Nephron (organoid): ENCODE measurements at regions not wholly inside any gene's neighbourhood (a gene's known extent, or its start where the extent isn't known, plus 50 kb on each side); places are given as distances from the start of the nearest gene placed in this dataset.
A peak's percentile ranks its signal among the peaks of the same experiment; 100 is the strongest.

Source experiments
- H3K27ac Mint-ChIP-seq, 3 experiments: 2 replicates each; pipeline ENCODE4 v1.8.0; 2020; ENCODE audit warnings: mixed read lengths in 3 of 3, mild to moderate bottlenecking in 2 of 3, moderate library complexity in 1 of 3
- H3K27me3 Mint-ChIP-seq: 2 replicates; pipeline ENCODE4 v1.8.0; 2021; ENCODE audit warnings: low read depth, mild to moderate bottlenecking, moderate library complexity, mixed read lengths
- H3K36me3 Mint-ChIP-seq: 2 replicates; pipeline ENCODE4 v1.8.0; 2020; ENCODE audit warnings: low read depth, mixed read lengths
- H3K4me1 Mint-ChIP-seq: 2 replicates; pipeline ENCODE4 v1.8.0; 2020; ENCODE audit warnings: mixed read lengths
- H3K4me3 Mint-ChIP-seq, 3 experiments: 2 replicates each; pipeline ENCODE4 v1.8.0; 2020; ENCODE audit warnings: mild to moderate bottlenecking in 3 of 3, mixed read lengths in 3 of 3, moderate library complexity in 2 of 3
- H3K9me3 Mint-ChIP-seq: 2 replicates; pipeline ENCODE4 v1.8.0; 2020; ENCODE audit warnings: mixed read lengths
- TF ChIP-seq, protein P1 (sequence below), 3 experiments: fragments of 200-600 bp; sonication (generic); IDR thresholded peaks; one replicate each; pipeline ENCODE4 v1.5.0; 2021; ENCODE audit warnings: antibody characterized with exemption in 3 of 3; ENCODE audit not compliant: unreplicated experiment in 3 of 3

DNA sequence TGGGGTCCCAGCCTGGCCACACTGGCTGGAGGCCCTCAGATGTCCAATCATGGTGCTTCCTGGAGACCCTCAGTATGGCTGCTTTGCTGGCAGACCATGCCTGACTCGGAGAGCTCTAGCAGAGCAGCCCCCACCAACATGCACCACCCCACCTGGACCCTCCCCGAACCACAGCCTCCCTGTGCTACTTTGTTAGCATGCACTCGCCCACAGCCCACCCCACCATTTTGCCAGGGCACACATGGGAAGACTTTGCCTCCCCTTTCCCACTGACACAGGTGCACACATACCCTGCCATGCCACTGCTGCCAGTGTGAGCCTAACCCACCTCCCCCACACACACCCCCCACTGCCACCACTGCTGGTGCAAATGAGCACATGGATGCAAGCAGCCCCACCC lies 497.5 kb upstream of the PBX1 start:
- Mint-ChIP-seq H3K27ac (no peak overlapping the region), H3K4me1 (peaks cover 10% of the 10 kb centered on the region), H3K27me3 (no peaks in the 10 kb centered on the region), H3K9me3 (no peaks in the 10 kb centered on the region), H3K4me3 (no peak overlapping the region), H3K36me3 (no peaks in the 10 kb centered on the region)
- TF ChIP-seq, protein P1, sequence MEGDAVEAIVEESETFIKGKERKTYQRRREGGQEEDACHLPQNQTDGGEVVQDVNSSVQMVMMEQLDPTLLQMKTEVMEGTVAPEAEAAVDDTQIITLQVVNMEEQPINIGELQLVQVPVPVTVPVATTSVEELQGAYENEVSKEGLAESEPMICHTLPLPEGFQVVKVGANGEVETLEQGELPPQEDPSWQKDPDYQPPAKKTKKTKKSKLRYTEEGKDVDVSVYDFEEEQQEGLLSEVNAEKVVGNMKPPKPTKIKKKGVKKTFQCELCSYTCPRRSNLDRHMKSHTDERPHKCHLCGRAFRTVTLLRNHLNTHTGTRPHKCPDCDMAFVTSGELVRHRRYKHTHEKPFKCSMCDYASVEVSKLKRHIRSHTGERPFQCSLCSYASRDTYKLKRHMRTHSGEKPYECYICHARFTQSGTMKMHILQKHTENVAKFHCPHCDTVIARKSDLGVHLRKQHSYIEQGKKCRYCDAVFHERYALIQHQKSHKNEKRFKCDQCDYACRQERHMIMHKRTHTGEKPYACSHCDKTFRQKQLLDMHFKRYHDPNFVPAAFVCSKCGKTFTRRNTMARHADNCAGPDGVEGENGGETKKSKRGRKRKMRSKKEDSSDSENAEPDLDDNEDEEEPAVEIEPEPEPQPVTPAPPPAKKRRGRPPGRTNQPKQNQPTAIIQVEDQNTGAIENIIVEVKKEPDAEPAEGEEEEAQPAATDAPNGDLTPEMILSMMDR (IDR thresholded peaks at IDR 0.05; ENCODE audit: unreplicated experiment in 3 of 3), result no peak

DNA sequence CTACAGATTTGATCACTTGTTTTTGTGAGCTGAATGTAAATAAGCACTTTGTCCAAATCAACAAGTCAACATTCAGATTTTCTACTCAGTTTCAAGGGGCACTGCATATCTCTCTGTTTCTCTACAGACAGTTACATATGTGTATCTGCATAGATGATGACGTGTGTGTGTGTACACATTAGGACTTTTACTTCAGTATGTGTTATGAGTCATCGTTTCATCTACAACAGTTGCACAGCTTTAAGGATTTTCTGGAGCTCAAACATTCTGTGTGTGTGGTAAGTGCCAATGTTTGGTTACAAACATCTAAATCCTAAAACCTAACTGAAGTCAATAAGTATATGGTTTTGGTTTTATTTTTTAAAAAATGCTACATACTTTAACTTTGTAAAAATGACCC lies 494.5 kb upstream of the PBX1 start:
- peaks cover 5% of the 10 kb centered on the region for H3K36me3 Mint-ChIP-seq
- H3K27ac Mint-ChIP-seq, result no peak overlapping the region
- H3K9me3 Mint-ChIP-seq, result peaks cover 10% of the 10 kb centered on the region
- H3K4me3 Mint-ChIP-seq, result no peak overlapping the region
- peaks cover 10% of the 10 kb centered on the region for H3K4me1 Mint-ChIP-seq
- no peaks in the 10 kb centered on the region for H3K27me3 Mint-ChIP-seq
- TF ChIP-seq, protein P1 (IDR thresholded peaks at IDR 0.05; ENCODE audit: unreplicated experiment in 3 of 3), result no peak

DNA sequence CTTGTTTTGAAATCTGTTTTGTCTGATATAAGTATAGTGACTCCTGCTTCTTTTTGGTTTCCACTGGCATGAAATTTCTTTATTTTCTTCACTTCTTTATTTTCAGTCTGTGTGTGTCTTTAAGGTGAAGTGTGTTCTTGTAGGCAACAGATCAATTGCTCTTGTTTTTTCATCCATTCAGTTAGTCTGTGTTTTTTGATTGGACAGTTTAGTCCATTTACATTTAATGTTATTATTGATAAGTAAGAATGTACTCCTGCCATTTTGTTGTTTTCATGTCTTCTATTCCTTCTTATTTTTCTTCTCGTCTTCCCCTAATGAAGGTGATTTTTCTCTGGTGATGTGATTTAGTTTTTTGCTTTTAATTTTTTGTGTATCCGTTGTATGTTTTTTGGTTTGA lies 487.7 kb upstream of the PBX1 start:
- H3K36me3 Mint-ChIP-seq, result peaks cover 30% of the 10 kb centered on the region
- no peak overlapping the region for H3K4me3 Mint-ChIP-seq
- peaks cover 50% of the 10 kb centered on the region for H3K9me3 Mint-ChIP-seq
- no peaks in the 10 kb centered on the region for H3K4me1 Mint-ChIP-seq
- TF ChIP-seq, protein P1 (IDR thresholded peaks at IDR 0.05; ENCODE audit: unreplicated experiment in 3 of 3), result no peak
- H3K27ac Mint-ChIP-seq, result no peak overlapping the region
- no peaks in the 10 kb centered on the region for H3K27me3 Mint-ChIP-seq

DNA sequence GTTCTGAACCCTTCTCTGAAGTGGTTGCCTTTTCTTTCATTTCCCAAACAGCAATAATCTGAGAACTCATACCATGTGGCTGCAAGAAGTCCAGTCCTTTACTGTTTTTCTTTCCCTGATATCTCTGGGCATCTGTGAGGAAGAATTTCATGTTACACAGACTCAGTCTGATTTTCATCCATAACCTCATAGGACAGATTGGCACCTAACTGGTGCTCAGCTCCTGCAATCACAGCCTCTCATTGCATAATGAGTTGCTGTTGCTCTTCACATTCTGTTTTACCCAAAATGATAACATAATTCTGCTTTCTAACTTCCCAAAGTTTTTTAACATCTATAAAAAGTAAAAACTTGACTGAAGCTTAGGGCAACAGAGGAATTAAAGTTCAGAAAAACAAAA lies 472.2 kb upstream of the PBX1 start:
- H3K4me1 Mint-ChIP-seq, result no peaks in the 10 kb centered on the region
- no peaks in the 10 kb centered on the region for H3K27me3 Mint-ChIP-seq
- H3K36me3 Mint-ChIP-seq, result no peaks in the 10 kb centered on the region
- no peak overlapping the region for H3K4me3 Mint-ChIP-seq
- TF ChIP-seq, protein P1 (IDR thresholded peaks at IDR 0.05; ENCODE audit: unreplicated experiment in 3 of 3), result no peak
- no peak overlapping the region for H3K27ac Mint-ChIP-seq
- peaks cover 4% of the 10 kb centered on the region for H3K9me3 Mint-ChIP-seq

DNA sequence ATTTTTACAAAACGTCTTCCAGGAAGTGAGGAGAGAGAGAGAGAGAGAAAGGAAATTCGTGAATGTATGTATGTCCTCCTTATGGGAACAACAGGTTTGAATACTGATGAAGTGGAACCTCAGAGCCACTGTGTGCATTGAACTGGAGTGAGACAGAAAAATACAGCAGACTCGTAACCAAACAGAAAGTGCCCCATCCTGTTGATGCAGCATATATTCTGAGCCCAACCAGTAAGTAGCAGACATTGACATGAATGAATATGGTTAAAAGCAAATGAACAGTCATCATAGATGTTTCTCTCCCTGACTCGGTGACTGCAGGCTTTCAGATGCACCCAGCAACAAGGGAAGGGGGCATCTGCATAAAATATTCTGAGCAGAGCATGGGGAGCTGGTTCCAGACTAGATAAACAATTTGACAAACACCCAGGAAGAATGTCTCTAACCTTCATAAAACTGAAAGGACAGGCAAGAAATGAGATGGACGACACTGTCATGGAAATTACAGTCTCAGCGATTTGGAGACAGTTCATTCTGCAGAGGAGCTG lies 471.0 kb upstream of the PBX1 start:
- no peaks in the 10 kb centered on the region for H3K27me3 Mint-ChIP-seq
- H3K4me1 Mint-ChIP-seq, result no peaks in the 10 kb centered on the region
- H3K36me3 Mint-ChIP-seq, result no peaks in the 10 kb centered on the region
- H3K4me3 Mint-ChIP-seq, result peak overlapping the region in 1 of 3 experiments; percentile 28
- no peak overlapping the region for H3K27ac Mint-ChIP-seq
- TF ChIP-seq, protein P1 (IDR thresholded peaks at IDR 0.05; ENCODE audit: unreplicated experiment in 3 of 3), result no peak
- peaks cover 8% of the 10 kb centered on the region for H3K9me3 Mint-ChIP-seq

DNA sequence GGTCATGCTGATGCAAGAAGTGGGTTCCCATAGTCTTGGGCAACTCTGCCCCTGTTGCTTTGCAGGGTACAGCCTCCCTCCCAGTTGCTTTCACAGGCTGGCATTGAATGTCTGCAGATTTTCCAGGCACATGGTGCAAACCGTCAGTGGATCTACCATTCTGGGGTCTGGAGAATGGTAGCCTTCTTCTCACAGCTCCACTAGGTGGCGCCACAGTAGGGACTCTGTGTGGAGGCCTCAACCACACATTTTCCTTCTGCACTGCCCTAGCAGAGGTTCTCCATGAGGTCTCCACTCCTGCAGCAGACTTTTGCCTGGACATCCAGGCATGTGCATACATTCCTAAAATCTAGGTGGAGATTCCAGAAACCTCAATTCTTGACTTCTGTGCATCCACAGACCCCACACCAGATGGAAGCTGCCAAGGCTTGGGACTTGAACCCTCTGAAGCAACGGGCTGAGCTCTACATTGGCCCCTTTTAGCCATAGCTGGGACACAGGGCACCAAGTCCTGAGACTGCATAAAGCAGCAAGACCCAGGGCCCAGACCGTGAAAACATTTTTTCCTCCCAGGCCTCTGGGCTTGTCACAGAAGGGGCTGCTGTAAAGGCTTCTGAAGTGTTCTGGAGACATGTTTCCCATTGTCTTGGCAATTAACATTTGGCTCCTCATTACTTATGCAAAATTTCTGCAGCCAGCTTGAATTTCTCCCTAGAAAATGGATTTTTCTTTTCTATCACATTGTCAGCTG lies 466.2 kb upstream of the PBX1 start:
- H3K9me3 Mint-ChIP-seq, result peaks cover 23% of the 10 kb centered on the region
- no peaks in the 10 kb centered on the region for H3K4me1 Mint-ChIP-seq
- peaks cover 4% of the 10 kb centered on the region for H3K36me3 Mint-ChIP-seq
- TF ChIP-seq, protein P1 (IDR thresholded peaks at IDR 0.05; ENCODE audit: unreplicated experiment in 3 of 3), result no peak
- H3K4me3 Mint-ChIP-seq, result no peak overlapping the region
- no peak overlapping the region for H3K27ac Mint-ChIP-seq
- no peaks in the 10 kb centered on the region for H3K27me3 Mint-ChIP-seq
